DOHH2 (cell line): ENCODE measurements at regions not wholly inside any gene's neighbourhood (a gene's known extent, or its start where the extent isn't known, plus 50 kb on each side); places are given as distances from the start of the nearest gene placed in this dataset.

ENCODE experiments used
- H3F3A ChIP-seq: fragments of 200-600 bp; sonication (generic), shearing (Covaris generic); 2 replicates; pipeline ENCODE4 v1.6.0; 2016; ENCODE audit warnings: antibody characterized with exemption, mild to moderate bottlenecking; ENCODE audit not compliant: control insufficient read depth, insufficient read depth
- H3K27ac ChIP-seq: fragments of 200-600 bp; sonication (generic); 2 replicates; pipeline ENCODE4 v1.5.1; 2014; ENCODE audit warnings: low read depth, mild to moderate bottlenecking, low read length, moderate library complexity
- H3K27me3 ChIP-seq: fragments of 200-600 bp; sonication (generic); 2 replicates; pipeline ENCODE4 v1.6.1; 2014; ENCODE audit warnings: mild to moderate bottlenecking, low read length, mixed read lengths; ENCODE audit not compliant: control insufficient read depth
- H3K36me3 ChIP-seq: fragments of 200-600 bp; sonication (generic); 2 replicates; pipeline ENCODE4 v1.6.1; 2014; ENCODE audit warnings: mild to moderate bottlenecking, low read length, moderate library complexity, mixed read lengths; ENCODE audit not compliant: control insufficient read depth
- H3K4me1 ChIP-seq: fragments of 200-600 bp; sonication (generic); 2 replicates; pipeline ENCODE4 v1.6.1; 2014; ENCODE audit warnings: mild to moderate bottlenecking, low read length, mixed read lengths; ENCODE audit not compliant: control insufficient read depth
- H3K4me2 ChIP-seq: fragments of 200-600 bp; sonication (generic); 2 replicates; pipeline ENCODE4 v1.6.0; 2014; ENCODE audit warnings: mild to moderate bottlenecking, low read length, moderate library complexity
- H3K4me3 ChIP-seq: fragments of 200-600 bp; sonication (generic); 2 replicates; pipeline ENCODE4 v1.5.1; 2014; ENCODE audit warnings: mild to moderate bottlenecking, low read length, mixed read lengths
- H3K79me2 ChIP-seq: fragments of 200-600 bp; sonication (generic); 2 replicates; pipeline ENCODE4 v1.6.1; 2014; ENCODE audit warnings: mild to moderate bottlenecking, low read length, mixed read lengths; ENCODE audit not compliant: control insufficient read depth
- H3K9me2 ChIP-seq: fragments of 200-600 bp; sonication (generic); replicated peaks from 2 replicates; pipeline ENCODE4 v1.6.1; 2014; ENCODE audit warnings: mild to moderate bottlenecking, low read length, mixed read lengths; ENCODE audit not compliant: control insufficient read depth
- H3K9me3 ChIP-seq: fragments of 200-600 bp; sonication (generic); 2 replicates; pipeline ENCODE4 v1.6.1; 2014; ENCODE audit warnings: antibody characterized with exemption, low read length, mixed read lengths; ENCODE audit not compliant: control insufficient read depth, insufficient read depth
- H4K20me1 ChIP-seq: fragments of 200-600 bp; sonication (generic); 2 replicates; pipeline ENCODE4 v1.6.0; 2014; ENCODE audit warnings: low read depth, mild to moderate bottlenecking, antibody characterized with exemption, low read length, moderate library complexity; ENCODE audit not compliant: control insufficient read depth, insufficient read depth
- EZH2phosphoT487 ChIP-seq: fragments of 200-600 bp; sonication (generic); IDR thresholded peaks from 2 replicates; pipeline ENCODE4 v1.6.1; 2017; ENCODE audit warnings: borderline replicate concordance, mild to moderate bottlenecking, antibody characterized with exemption, low read length, moderate library complexity, mixed read lengths
- TF ChIP-seq, protein P1 (sequence below): fragments of 200-600 bp; sonication (generic); IDR thresholded peaks from one replicate; pipeline ENCODE4 v1.5.1; 2014; ENCODE audit warnings: antibody characterized with exemption, mild to moderate bottlenecking, low read depth, low read length; ENCODE audit not compliant: poor library complexity, severe bottlenecking

DNA sequence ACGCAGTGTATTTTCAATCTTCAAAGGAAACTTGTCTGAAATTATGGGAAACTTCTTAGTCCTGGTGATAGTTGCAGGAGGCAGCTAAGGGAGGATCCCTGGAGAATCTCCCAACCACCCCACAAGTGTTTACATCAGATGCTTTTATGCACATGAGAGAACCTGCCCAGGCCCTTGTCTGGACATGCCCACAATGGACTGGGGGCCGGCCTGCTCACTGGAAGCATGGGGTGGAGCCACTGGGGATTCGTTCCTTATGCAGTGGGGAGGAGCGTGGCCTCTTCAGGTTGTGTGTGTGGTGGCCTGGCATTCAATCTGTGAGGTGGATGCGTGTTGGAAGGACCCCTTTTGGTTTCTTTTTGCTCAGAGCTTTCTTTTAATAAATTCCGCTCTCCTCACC, 398.7 kb upstream of the PPP1R2C start:
- H3K27me3 ChIP-seq = no peaks in the 10 kb centered on the region
- H3K9me2 ChIP-seq = no peaks in the 10 kb centered on the region
- no peaks in the 10 kb centered on the region for H3F3A ChIP-seq
- H4K20me1 ChIP-seq = no peaks in the 10 kb centered on the region
- H3K4me1 ChIP-seq = no peaks in the 10 kb centered on the region
- H3K36me3 ChIP-seq = no peaks in the 10 kb centered on the region
- H3K27ac ChIP-seq = no peak overlapping the region
- H3K79me2 ChIP-seq = no peaks in the 10 kb centered on the region
- no peaks in the 10 kb centered on the region for H3K9me3 ChIP-seq
- TF ChIP-seq EZH2phosphoT487 = no peak
- TF ChIP-seq, protein P1, sequence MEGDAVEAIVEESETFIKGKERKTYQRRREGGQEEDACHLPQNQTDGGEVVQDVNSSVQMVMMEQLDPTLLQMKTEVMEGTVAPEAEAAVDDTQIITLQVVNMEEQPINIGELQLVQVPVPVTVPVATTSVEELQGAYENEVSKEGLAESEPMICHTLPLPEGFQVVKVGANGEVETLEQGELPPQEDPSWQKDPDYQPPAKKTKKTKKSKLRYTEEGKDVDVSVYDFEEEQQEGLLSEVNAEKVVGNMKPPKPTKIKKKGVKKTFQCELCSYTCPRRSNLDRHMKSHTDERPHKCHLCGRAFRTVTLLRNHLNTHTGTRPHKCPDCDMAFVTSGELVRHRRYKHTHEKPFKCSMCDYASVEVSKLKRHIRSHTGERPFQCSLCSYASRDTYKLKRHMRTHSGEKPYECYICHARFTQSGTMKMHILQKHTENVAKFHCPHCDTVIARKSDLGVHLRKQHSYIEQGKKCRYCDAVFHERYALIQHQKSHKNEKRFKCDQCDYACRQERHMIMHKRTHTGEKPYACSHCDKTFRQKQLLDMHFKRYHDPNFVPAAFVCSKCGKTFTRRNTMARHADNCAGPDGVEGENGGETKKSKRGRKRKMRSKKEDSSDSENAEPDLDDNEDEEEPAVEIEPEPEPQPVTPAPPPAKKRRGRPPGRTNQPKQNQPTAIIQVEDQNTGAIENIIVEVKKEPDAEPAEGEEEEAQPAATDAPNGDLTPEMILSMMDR = no peak
- H3K4me3 ChIP-seq = no peak overlapping the region
- no peak overlapping the region for H3K4me2 ChIP-seq

DNA sequence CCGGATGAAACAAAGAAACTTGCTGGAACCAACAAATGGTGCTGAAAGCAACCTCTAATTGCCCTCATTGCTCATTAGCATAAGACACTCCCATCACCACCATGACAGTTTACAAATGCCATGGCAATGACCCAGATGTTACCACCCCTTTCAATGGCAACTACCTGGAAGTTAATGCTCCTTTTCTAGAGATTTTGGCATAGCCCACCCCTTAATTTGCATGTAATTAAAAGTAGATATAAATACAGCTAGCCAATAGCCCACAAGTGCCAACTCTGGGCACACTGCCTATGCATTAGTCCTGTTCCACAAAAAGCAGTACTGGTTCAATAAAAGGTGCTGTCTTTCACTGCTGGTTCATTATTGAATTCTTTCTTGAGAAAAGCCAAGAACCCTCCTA, 410.3 kb upstream of the PPP1R2C start:
- Histone ChIP-seq H3K9me3 (no peaks in the 10 kb centered on the region), H3K27ac (no peak overlapping the region), H3K9me2 (no peaks in the 10 kb centered on the region), H3K4me3 (no peak overlapping the region), H3K79me2 (no peaks in the 10 kb centered on the region), H3K27me3 (no peaks in the 10 kb centered on the region), H3K4me2 (no peak overlapping the region), H3F3A (no peaks in the 10 kb centered on the region), H4K20me1 (no peaks in the 10 kb centered on the region), H3K36me3 (no peaks in the 10 kb centered on the region), H3K4me1 (peaks cover 11% of the 10 kb centered on the region)
- no peak for TF ChIP-seq EZH2phosphoT487
- TF ChIP-seq, protein P1 = no peak

DNA sequence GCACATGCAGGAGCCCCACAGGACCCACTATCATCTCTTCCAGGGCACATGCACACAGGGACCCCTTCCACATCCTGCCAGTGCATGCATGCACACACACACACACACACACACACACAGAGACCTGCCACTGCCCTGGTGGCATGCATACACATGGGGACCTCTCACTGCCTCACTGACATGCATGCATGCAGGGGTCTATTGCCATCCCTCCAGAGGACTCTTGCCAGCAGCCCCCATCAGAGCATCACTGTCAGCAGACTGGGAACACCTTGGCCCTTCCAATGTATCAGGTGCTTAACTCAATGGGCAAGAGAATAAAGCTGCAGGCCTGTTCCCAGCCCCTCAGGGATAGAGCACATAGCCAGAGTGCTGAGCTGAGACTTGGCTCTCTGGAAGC, 433.6 kb upstream of the PPP1R2C start:
- Histone ChIP-seq H3K79me2 (no peaks in the 10 kb centered on the region), H3K4me1 (no peaks in the 10 kb centered on the region), H3K27me3 (no peaks in the 10 kb centered on the region), H3K36me3 (no peaks in the 10 kb centered on the region), H3K4me2 (no peak overlapping the region), H3K9me2 (no peaks in the 10 kb centered on the region), H3K9me3 (no peaks in the 10 kb centered on the region), H3K4me3 (no peak overlapping the region), H4K20me1 (no peaks in the 10 kb centered on the region), H3K27ac (no peak overlapping the region), H3F3A (no peaks in the 10 kb centered on the region)
- TF ChIP-seq EZH2phosphoT487 = no peak
- TF ChIP-seq, protein P1 = no peak

DNA sequence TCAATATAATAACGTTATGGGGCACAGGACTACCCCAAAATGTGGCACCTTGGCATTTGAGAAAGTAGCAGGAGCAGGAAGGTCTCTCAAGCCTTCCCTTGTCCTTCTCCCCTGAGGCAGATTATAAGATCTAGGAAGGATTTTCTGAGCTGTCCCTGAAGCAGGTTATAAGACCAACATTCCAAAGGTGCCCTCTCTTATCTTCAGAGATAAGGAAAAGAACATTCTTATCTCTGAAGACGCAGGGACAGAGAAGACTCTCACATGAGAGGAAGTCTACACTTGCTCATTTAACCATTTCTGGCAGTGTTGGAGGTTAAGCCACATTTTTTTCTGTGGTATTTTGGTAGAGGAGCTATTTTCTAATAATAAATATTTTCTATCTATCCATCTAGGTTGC, 437.9 kb upstream of the MAOA start:
- TF ChIP-seq EZH2phosphoT487 = no peak
- TF ChIP-seq, protein P1 = no peak
- no peaks in the 10 kb centered on the region for H4K20me1 ChIP-seq
- no peaks in the 10 kb centered on the region for H3K36me3 ChIP-seq
- no peak overlapping the region for H3K4me3 ChIP-seq
- H3K27me3 ChIP-seq = no peaks in the 10 kb centered on the region
- H3K9me2 ChIP-seq = no peaks in the 10 kb centered on the region
- no peak overlapping the region for H3K4me2 ChIP-seq
- no peaks in the 10 kb centered on the region for H3F3A ChIP-seq
- no peak overlapping the region for H3K27ac ChIP-seq
- H3K79me2 ChIP-seq = no peaks in the 10 kb centered on the region
- no peaks in the 10 kb centered on the region for H3K4me1 ChIP-seq
- H3K9me3 ChIP-seq = no peaks in the 10 kb centered on the region
